Ovary (tissue), 7 donors: ENCODE measurements at regions not wholly inside any gene's neighbourhood (a gene's known extent, or its start where the extent isn't known, plus 50 kb on each side); places are given as distances from the start of the nearest gene placed in this dataset.
"Not testable (repeated sequence)": the region's sequence is repeated elsewhere in the genome, so short reads cannot be mapped to it uniquely, and the experiment has no call there.

ENCODE experiments used
- DNase-seq, 5 donors: peaks; one replicate each; pipeline ENCODE4 v3.0.0-alpha.2; 2019 to 2020
- H3K27ac ChIP-seq, 2 donors: fragments of 200-600 bp; one replicate each; pipeline versions ENCODE4 v1.5.1 to v1.8.0; 2019 to 2022
- H3K27me3 ChIP-seq: fragments of 200-600 bp; one replicate; pipeline ENCODE4 v1.8.0; 2022
- H3K36me3 ChIP-seq: fragments of 200-600 bp; sonication (generic); one replicate; pipeline ENCODE4 v1.5.1; 2019
- H3K4me1 ChIP-seq: one replicate; pipeline ENCODE4 v1.8.1; 2013; ENCODE audit warnings: mild to moderate bottlenecking, moderate library complexity; ENCODE audit not compliant: insufficient read depth
- H3K4me3 ChIP-seq: fragments of 200-600 bp; sonication (generic); one replicate; pipeline ENCODE4 v1.5.1; 2017
- H3K9me3 ChIP-seq, 2 donors: fragments of 200-600 bp in 1 of 2; sonication (generic) in 1 of 2; one replicate each; pipeline versions ENCODE4 v1.5.1 to v1.8.1; 2013 to 2019; ENCODE audit warnings: mild to moderate bottlenecking in 1 of 2, moderate library complexity in 1 of 2
- EP300 ChIP-seq: sonication (generic); formaldehyde crosslinking; IDR thresholded peaks from one replicate; pipeline ENCODE4 v1.6.1; 2017; ENCODE audit warnings: antibody characterized with exemption
- POLR2A ChIP-seq: fragments of 450-650 bp; IDR thresholded peaks from one replicate; pipeline ENCODE4 v1.6.1; 2017; ENCODE audit warnings: antibody characterized with exemption, mild to moderate bottlenecking, moderate library complexity
- WGBS, 3 donors: extraction: QIAGEN DNeasy Blood & Tissue Kit in 1 of 3; methylation state at CpG; one replicate each; pipeline versions ENCODE4 v1.1.5 to v1.1.7; 2013 to 2017; 5-methylcytosine and 5-hydroxymethylcytosine counted together
- intact Hi-C, 4 donors: fragments of 100-400 bp; cut with DNase I; formaldehyde crosslinking; loops; one replicate each; pipeline versions ENCODE4 v1.11.0 to v1.15.1; 2022 to 2023
- TF ChIP-seq, protein P1 (sequence below), 3 donors: fragments of 450-650 bp in 2 of 3; fragments of 200-600 bp in 1 of 3; IDR thresholded peaks; one replicate each; pipeline versions ENCODE4 v1.5.1 to v1.8.0; 2016 to 2022; ENCODE audit warnings: antibody characterized with exemption in 3 of 3, mild to moderate bottlenecking in 1 of 3
- donor health status: DM: no; HTN: no; CAD: no; lungs with moderate emphysema.
- donor health status: DM: no; HTN: no; CAD: no.
- donor health status: Bipolar disorder and iron deficiency.
- donor health status: DM: no; HTN: no; CAD: no.
- donor health status: DM: yes; HTN: yes; CAD: no.

DNA sequence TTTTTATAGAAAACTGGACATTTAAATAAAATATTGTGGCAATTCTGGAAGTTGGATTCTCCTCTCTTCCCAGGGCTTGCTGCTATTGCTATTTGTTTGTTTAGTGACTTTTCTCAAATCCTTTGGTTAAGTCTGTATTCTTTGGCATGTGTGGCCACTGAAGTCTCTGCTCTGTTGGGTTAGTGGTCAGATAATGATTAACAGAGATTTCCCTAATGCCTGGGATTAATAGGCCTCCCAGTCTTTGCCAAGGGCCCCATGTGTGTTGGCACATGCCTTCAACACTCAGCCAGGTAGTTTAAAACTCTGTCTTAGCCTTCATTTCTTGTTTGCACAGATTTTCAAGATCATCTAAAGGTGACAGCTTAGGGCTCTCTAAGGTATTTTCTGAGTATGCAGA lies 92.8 kb upstream of the EPB41L4A start:
- TF ChIP-seq, protein P1, sequence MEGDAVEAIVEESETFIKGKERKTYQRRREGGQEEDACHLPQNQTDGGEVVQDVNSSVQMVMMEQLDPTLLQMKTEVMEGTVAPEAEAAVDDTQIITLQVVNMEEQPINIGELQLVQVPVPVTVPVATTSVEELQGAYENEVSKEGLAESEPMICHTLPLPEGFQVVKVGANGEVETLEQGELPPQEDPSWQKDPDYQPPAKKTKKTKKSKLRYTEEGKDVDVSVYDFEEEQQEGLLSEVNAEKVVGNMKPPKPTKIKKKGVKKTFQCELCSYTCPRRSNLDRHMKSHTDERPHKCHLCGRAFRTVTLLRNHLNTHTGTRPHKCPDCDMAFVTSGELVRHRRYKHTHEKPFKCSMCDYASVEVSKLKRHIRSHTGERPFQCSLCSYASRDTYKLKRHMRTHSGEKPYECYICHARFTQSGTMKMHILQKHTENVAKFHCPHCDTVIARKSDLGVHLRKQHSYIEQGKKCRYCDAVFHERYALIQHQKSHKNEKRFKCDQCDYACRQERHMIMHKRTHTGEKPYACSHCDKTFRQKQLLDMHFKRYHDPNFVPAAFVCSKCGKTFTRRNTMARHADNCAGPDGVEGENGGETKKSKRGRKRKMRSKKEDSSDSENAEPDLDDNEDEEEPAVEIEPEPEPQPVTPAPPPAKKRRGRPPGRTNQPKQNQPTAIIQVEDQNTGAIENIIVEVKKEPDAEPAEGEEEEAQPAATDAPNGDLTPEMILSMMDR (IDR thresholded peaks at IDR 0.05) = no peak
- TF ChIP-seq POLR2A (no peak), EP300 (no peak)
- no peak overlapping the region for H3K27ac ChIP-seq
- no peaks in the 10 kb centered on the region for H3K9me3 ChIP-seq
- no peaks in the 10 kb centered on the region for H3K36me3 ChIP-seq
- intact Hi-C loops = no loop called here
- no peak for DNase-seq
- no peak overlapping the region for H3K4me3 ChIP-seq
- H3K4me1 ChIP-seq = no peaks in the 10 kb centered on the region
- H3K27me3 ChIP-seq = no peaks in the 10 kb centered on the region

DNA sequence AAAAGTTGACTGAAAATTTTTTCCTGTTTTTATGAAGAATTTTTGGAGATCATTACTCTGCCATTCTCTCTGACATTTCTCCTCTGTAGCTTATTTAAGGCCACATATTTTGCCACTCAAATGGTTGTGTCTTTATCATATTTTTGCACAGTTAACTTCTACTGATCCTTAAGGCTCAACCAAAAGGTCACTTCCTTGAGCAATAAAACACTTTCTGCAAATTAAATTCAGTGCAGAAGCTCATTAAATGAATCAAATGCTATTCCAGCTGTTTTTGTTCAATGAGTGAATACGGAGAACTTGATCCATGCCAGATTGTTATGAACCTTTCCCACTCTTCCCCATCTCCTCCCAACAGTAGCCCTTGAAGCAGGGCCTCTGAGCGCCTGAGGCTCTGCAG lies 93.8 kb upstream of the EPB41L4A start:
- no peak for DNase-seq
- H3K4me3 ChIP-seq = no peak overlapping the region
- 39 to 56% (median 43%) methylated on average over 2 of the region's 2 CpGs for WGBS, 3 donors
- H3K9me3 ChIP-seq = no peaks in the 10 kb centered on the region
- H3K27ac ChIP-seq = no peak overlapping the region
- intact Hi-C loops = no loop called here
- no peaks in the 10 kb centered on the region for H3K4me1 ChIP-seq
- H3K27me3 ChIP-seq = no peaks in the 10 kb centered on the region
- no peaks in the 10 kb centered on the region for H3K36me3 ChIP-seq
- TF ChIP-seq, protein P1 (IDR thresholded peaks at IDR 0.05) = no peak
- TF ChIP-seq POLR2A (no peak), EP300 (no peak)

DNA sequence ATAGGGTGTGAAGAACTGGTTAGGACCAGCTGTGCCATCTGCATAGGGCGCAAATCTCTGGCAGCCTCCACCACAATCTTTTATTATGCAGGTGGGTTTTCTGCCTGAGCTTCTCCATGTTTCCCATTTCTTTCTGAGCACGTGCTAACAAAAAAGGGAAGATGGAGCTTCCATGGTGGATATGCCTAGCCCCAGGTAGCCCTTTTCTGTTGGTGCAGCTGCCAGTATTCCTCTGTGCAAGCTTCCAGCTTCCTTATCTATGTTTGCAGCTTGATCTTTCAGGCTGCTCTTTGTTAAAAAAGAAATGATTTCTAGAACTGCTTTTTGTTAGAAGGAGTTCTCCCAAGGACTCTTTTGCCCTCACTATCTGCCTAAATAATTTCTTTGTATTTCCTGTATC lies 95.0 kb upstream of the EPB41L4A start:
- H3K4me1 ChIP-seq = no peaks in the 10 kb centered on the region
- H3K27me3 ChIP-seq = no peaks in the 10 kb centered on the region
- no peak overlapping the region for H3K4me3 ChIP-seq
- intact Hi-C loops = no loop called here
- TF ChIP-seq, protein P1 (IDR thresholded peaks at IDR 0.05) = no peak
- TF ChIP-seq EP300 = no peak
- no peak for TF ChIP-seq POLR2A
- no peak overlapping the region for H3K27ac ChIP-seq
- H3K9me3 ChIP-seq = no peaks in the 10 kb centered on the region
- H3K36me3 ChIP-seq = no peaks in the 10 kb centered on the region
- WGBS, 3 donors = 51 to 73% (median 61%) methylated on average over 2 of the region's 2 CpGs
- no peak for DNase-seq

DNA sequence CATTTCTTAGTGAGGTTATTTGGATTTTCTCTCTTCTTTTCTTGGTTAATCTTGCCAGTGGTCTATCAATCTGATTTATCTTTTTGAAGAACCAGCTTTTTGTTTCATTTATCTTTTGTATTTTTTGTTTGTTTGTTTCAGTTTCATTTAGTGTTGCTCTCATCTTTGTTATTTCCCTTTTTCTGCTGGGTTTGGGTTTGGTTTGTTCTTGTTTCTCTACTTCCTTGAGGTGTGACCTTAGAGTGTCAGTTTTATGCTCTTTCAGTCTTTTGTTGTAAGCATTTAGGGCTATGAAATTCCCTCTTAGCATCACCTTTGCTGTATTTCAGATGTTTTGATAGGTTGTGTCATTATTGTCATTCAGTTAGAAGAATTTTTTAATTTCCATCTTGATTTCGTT lies 101.4 kb upstream of the EPB41L4A start:
- 67 to 77% (median 77%) methylated on average over 1 of the region's 1 CpG for WGBS, 3 donors
- H3K9me3 ChIP-seq, H3K4me1 ChIP-seq, DNase-seq, intact Hi-C loops, H3K4me3 ChIP-seq, H3K36me3 ChIP-seq, H3K27me3 ChIP-seq, H3K27ac ChIP-seq: not testable (repeated sequence)

DNA sequence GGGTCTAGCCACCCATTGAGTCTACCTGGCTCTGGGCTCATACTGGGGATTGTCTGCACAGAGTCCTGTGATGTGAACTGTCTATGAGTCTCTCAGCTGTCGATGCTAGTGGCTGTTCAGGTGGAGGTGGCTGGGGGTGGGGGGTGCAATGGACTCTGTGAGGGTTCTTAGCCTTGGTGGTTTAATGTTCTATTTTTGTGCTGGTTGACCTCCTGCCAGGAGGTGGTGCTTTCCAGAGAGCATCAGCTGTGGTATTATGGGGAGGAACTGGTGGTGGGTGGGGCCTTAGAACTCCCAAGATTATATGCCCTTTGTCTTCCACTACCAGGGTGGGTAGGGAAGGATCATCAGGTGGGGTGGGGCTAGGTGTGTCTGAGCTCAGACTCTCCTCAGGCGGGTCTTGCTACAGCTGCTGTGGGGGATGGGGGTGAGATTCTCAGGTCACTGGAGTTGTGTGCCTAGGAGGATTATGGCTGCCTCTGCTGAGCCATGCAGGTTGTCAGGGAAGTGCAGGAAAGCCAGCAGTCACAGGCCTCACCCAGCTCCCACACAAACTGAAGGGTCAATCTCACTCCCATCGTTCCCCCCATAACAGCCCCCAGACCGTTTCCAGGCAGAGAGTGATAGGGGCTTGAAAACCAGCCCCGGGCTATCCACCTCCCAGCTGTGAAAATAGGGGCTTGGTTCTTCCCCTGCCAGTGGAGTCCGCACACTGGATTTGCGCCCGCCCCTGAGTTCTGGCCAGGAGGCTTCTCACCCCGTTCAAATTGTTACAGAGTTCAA lies 104.0 kb upstream of the EPB41L4A start:
- WGBS, 3 donors = 72 to 82% (median 79%) methylated on average over 9 of the region's 9 CpGs
- H3K4me1 ChIP-seq, intact Hi-C loops: not testable (repeated sequence)

DNA sequence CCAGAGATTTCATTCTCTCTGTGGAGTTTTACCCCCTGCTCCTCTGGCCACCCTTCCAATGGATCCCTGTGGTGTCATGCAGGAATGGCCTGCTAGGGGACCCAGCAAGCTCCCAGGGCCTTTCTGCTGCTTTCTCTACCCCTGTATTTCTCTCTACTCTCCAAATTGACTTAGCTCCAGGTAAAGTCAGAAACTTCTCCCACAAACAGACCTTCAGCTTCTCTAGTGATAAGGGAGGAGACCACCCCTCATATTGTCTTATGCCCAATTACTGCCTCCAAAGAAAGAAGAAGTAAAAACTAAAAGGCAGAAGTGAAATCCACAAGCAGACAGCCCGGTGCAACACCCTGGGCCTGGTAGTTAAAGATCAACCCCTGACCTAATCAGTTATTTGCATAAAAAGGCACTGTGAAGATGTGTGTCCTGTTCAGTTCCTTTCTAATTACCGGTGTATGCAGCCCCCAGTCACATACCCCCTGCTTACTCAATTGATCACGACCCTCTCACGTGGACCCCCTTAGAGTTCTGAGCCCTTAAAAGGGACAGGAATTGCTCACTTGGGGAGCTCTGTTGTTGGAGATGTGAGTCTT lies 104.7 kb upstream of the EPB41L4A start:
- DNase-seq, H3K4me3 ChIP-seq, H3K27me3 ChIP-seq, H3K4me1 ChIP-seq, intact Hi-C loops, H3K36me3 ChIP-seq, H3K27ac ChIP-seq, H3K9me3 ChIP-seq: not testable (repeated sequence)
- WGBS, 3 donors = 63 to 93% (median 84%) methylated on average over 4 of the region's 4 CpGs

More for the DNA sequence above, 104.0 kb upstream of the EPB41L4A start:
- not testable (repeated sequence) for H3K27ac ChIP-seq, H3K4me3 ChIP-seq, H3K9me3 ChIP-seq, H3K36me3 ChIP-seq, H3K27me3 ChIP-seq, DNase-seq
